M059J (cell line): ENCODE measurements at regions not wholly inside any gene's neighbourhood (a gene's known extent, or its start where the extent isn't known, plus 50 kb on each side); places are given as distances from the start of the nearest gene placed in this dataset.

Experiments
- DNase-seq: peaks from one replicate; pipeline ENCODE4 v3.0.0-alpha.2; 2012; ENCODE audit warnings: low read depth

GRCh38 chr2:191559569-191559968 lies 118.4 kb upstream of the NABP1 start:
- DNase-seq = no peak

GRCh38 chr2:191560411-191560980 lies 117.4 kb upstream of the NABP1 start:
- no peak for DNase-seq

GRCh38 chr2:191565120-191565519 lies 112.8 kb upstream of the NABP1 start:
- DNase-seq = no peak

- DNase-seq = no peak
Observed at GRCh38 chr2:191565647-191566198, 112.2 kb upstream of the NABP1 start.

- peak; percentile 65 for DNase-seq
Observed at GRCh38 chr2:191566344-191566743, 111.6 kb upstream of the NABP1 start.

GRCh38 chr2:191567206-191567605 lies 110.7 kb upstream of the NABP1 start:
- no peak for DNase-seq

- no peak for DNase-seq
Observed at GRCh38 chr2:191569025-191569424, 108.9 kb upstream of the NABP1 start.

GRCh38 chr2:191571163-191571769 lies 106.7 kb upstream of the NABP1 start:
- peak; percentile 82 for DNase-seq

GRCh38 chr2:191572319-191572718 lies 105.6 kb upstream of the NABP1 start:
- no peak for DNase-seq

- no peak for DNase-seq
Observed at GRCh38 chr2:191573216-191573615, 104.7 kb upstream of the NABP1 start.

- DNase-seq = peak; percentile 68
Observed at GRCh38 chr2:191574232-191574631, 103.7 kb upstream of the NABP1 start.

GRCh38 chr2:191577605-191578004 lies 100.3 kb upstream of the NABP1 start:
- DNase-seq = no peak

GRCh38 chr2:191578031-191578430 lies 99.9 kb upstream of the NABP1 start:
- no peak for DNase-seq

GRCh38 chr2:191580581-191580980 lies 97.4 kb upstream of the NABP1 start:
- DNase-seq = no peak

GRCh38 chr2:191581003-191581402 lies 96.9 kb upstream of the NABP1 start:
- no peak for DNase-seq

- peak; percentile 91 for DNase-seq
Observed at GRCh38 chr2:191582355-191582754, 95.6 kb upstream of the NABP1 start.

- DNase-seq = no peak
Observed at GRCh38 chr2:191591025-191591424, 86.9 kb upstream of the NABP1 start.

- peak; percentile 96 for DNase-seq
Observed at GRCh38 chr2:191593622-191594385, 84.1 kb upstream of the NABP1 start.

- DNase-seq = no peak
Observed at GRCh38 chr2:191597186-191597751, 80.7 kb upstream of the NABP1 start.

GRCh38 chr2:191598296-191598695 lies 79.6 kb upstream of the NABP1 start:
- DNase-seq = no peak

GRCh38 chr2:191601060-191601459 lies 76.9 kb upstream of the NABP1 start:
- DNase-seq = no peak

- DNase-seq = no peak
Observed at GRCh38 chr2:191604154-191604553, 73.8 kb upstream of the NABP1 start.

- DNase-seq = no peak
Observed at GRCh38 chr2:191607096-191607495, 70.8 kb upstream of the NABP1 start.
